ENCODE measurements at regions not wholly inside any gene's neighbourhood (a gene's known extent, or its start where the extent isn't known, plus 50 kb on each side); places are given as distances from the start of the nearest gene placed in this dataset.

DNA sequence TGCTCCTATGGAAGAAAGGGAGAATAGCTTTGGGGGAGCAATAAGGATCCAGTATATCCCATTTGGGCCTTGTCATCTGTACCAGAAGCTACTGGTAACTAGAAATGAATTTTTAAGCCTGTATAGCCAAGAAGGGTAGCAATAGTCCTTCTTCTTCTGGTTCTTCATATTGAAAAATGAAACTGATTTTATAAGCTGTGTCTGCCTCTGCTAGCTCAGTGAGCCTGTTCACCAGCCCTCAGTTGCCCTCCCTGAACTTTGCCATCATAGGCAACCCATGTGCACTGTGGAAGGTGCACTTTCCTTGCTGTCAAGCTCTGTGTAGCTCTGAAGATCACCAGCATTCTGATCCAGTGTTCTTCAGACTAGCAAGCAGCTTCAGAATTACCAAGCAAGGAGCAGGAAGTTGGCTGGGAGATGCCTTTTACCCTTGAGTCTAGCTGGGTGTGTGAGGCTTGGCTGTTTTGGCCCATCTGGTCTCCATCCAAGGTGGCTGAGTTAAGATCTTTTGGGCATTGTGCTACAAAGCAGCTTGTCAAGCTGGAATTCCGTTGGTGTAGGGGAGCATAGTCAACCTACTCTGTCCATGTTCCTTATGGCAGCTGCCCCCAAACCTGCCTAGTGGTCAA, 55.8 kb upstream of the MGAT5 start (continued):
- TF ChIP-seq, protein P1, sequence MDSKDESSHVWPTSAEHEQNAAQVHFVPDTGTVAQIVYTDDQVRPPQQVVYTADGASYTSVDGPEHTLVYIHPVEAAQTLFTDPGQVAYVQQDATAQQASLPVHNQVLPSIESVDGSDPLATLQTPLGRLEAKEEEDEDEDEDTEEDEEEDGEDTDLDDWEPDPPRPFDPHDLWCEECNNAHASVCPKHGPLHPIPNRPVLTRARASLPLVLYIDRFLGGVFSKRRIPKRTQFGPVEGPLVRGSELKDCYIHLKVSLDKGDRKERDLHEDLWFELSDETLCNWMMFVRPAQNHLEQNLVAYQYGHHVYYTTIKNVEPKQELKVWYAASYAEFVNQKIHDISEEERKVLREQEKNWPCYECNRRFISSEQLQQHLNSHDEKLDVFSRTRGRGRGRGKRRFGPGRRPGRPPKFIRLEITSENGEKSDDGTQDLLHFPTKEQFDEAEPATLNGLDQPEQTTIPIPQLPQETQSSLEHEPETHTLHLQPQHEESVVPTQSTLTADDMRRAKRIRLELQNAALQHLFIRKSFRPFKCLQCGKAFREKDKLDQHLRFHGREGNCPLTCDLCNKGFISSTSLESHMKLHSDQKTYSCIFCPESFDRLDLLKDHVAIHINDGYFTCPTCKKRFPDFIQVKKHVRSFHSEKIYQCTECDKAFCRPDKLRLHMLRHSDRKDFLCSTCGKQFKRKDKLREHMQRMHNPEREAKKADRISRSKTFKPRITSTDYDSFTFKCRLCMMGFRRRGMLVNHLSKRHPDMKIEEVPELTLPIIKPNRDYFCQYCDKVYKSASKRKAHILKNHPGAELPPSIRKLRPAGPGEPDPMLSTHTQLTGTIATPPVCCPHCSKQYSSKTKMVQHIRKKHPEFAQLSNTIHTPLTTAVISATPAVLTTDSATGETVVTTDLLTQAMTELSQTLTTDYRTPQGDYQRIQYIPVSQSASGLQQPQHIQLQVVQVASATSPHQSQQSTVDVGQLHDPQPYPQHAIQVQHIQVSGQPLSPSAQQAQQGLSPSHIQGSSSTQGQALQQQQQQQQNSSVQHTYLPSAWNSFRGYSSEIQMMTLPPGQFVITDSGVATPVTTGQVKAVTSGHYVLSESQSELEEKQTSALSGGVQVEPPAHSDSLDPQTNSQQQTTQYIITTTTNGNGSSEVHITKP (IDR thresholded peaks at IDR 0.05; ENCODE audit: partially characterized antibody), result no peak
- TF ChIP-seq, protein P2, sequence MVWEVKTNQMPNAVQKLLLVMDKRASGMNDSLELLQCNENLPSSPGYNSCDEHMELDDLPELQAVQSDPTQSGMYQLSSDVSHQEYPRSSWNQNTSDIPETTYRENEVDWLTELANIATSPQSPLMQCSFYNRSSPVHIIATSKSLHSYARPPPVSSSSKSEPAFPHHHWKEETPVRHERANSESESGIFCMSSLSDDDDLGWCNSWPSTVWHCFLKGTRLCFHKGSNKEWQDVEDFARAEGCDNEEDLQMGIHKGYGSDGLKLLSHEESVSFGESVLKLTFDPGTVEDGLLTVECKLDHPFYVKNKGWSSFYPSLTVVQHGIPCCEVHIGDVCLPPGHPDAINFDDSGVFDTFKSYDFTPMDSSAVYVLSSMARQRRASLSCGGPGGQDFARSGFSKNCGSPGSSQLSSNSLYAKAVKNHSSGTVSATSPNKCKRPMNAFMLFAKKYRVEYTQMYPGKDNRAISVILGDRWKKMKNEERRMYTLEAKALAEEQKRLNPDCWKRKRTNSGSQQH (CRISPR knock-in tag; IDR thresholded peaks at IDR 0.05), result no peak
- no peak for TF ChIP-seq ZNF766 (CRISPR knock-in tag; conservative IDR thresholded peaks at IDR 0.05)
- TF ChIP-seq, protein P3, sequence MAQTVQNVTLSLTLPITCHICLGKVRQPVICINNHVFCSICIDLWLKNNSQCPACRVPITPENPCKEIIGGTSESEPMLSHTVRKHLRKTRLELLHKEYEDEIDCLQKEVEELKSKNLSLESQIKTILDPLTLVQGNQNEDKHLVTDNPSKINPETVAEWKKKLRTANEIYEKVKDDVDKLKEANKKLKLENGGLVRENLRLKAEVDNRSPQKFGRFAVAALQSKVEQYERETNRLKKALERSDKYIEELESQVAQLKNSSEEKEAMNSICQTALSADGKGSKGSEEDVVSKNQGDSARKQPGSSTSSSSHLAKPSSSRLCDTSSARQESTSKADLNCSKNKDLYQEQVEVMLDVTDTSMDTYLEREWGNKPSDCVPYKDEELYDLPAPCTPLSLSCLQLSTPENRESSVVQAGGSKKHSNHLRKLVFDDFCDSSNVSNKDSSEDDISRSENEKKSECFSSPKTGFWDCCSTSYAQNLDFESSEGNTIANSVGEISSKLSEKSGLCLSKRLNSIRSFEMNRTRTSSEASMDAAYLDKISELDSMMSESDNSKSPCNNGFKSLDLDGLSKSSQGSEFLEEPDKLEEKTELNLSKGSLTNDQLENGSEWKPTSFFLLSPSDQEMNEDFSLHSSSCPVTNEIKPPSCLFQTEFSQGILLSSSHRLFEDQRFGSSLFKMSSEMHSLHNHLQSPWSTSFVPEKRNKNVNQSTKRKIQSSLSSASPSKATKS (CRISPR knock-in tag; IDR thresholded peaks at IDR 0.05), result no peak
- TF ChIP-seq SRSF3 (IDR thresholded peaks at IDR 0.05; ENCODE audit: insufficient read depth, low read length), result no peak
- no peak for TF ChIP-seq ZKSCAN1 (IDR thresholded peaks at IDR 0.05; ENCODE audit: low read depth, low read length)
